Neuronal stem cell (in vitro differentiated cells): ENCODE measurements at regions not wholly inside any gene's neighbourhood (a gene's known extent, or its start where the extent isn't known, plus 50 kb on each side); places are given as distances from the start of the nearest gene placed in this dataset.

ENCODE experiments used
- DNase-seq: peaks from one replicate; pipeline ENCODE4 v3.0.0-alpha.2; 2013; ENCODE audit warnings: low spot score
- H2AFZ ChIP-seq: one replicate; pipeline ENCODE4 v1.6.1; 2013; ENCODE audit warnings: mild to moderate bottlenecking, low read length, inconsistent platforms
- H2AK5ac ChIP-seq: 2 replicates; pipeline ENCODE4 v1.6.1; 2013; ENCODE audit warnings: low read depth, mild to moderate bottlenecking, inconsistent platforms, low read length, moderate library complexity, mixed read lengths
- H2BK120ac ChIP-seq: 2 replicates; pipeline ENCODE4 v1.6.1; 2013; ENCODE audit warnings: low read depth, mild to moderate bottlenecking, inconsistent platforms, low read length, moderate library complexity, mixed read lengths
- H2BK12ac ChIP-seq: one replicate; pipeline ENCODE4 v1.6.1; 2013; ENCODE audit warnings: low read length, inconsistent platforms
- H2BK15ac ChIP-seq: 2 replicates; pipeline ENCODE4 v1.6.1; 2013; ENCODE audit warnings: mild to moderate bottlenecking, low read length, inconsistent platforms, mixed read lengths
- H2BK5ac ChIP-seq: one replicate; pipeline ENCODE4 v1.6.1; 2013; ENCODE audit warnings: inconsistent platforms, mild to moderate bottlenecking, low read length, moderate library complexity
- H3K14ac ChIP-seq: one replicate; pipeline ENCODE4 v1.6.1; 2013; ENCODE audit warnings: low read length, inconsistent platforms
- H3K18ac ChIP-seq: 2 replicates; pipeline ENCODE4 v1.6.1; 2013; ENCODE audit warnings: low read length, inconsistent platforms
- H3K23ac ChIP-seq: 2 replicates; pipeline ENCODE4 v1.6.1; 2013; ENCODE audit warnings: low read depth, mild to moderate bottlenecking, mixed read lengths, low read length, inconsistent platforms; ENCODE audit not compliant: poor library complexity
- H3K27ac ChIP-seq: replicated peaks from 3 replicates; pipeline ENCODE4 v1.5.1; 2013; ENCODE audit warnings: low read length, inconsistent platforms
- H3K27me3 ChIP-seq, 3 experiments: 2 replicates each; pipeline ENCODE4 v1.6.1; 2013; ENCODE audit warnings: low read length in 3 of 3, mild to moderate bottlenecking in 2 of 3, inconsistent platforms in 1 of 3, low read depth in 1 of 3, mixed read lengths in 1 of 3, moderate library complexity in 1 of 3; ENCODE audit not compliant: control insufficient read depth in 3 of 3, insufficient read depth in 3 of 3
- H3K36me3 ChIP-seq, 2 donors: replicated peaks in 1 of 2; 2 replicates each; pipeline ENCODE4 v1.6.1; 2013; ENCODE audit warnings: low read length in 2 of 2; ENCODE audit not compliant: control insufficient read depth in 2 of 2, insufficient read depth in 2 of 2
- H3K4ac ChIP-seq: 2 replicates; pipeline ENCODE4 v1.6.1; 2013; ENCODE audit warnings: inconsistent platforms, mild to moderate bottlenecking, low read length, moderate library complexity
- H3K4me1 ChIP-seq, 2 donors: 1 replicate in 1 of 2; 2 replicates in 1 of 2; pipeline ENCODE4 v1.6.1; 2013; ENCODE audit warnings: low read length in 2 of 2, low read depth in 1 of 2; ENCODE audit not compliant: control insufficient read depth in 2 of 2, insufficient read depth in 1 of 2
- H3K4me2 ChIP-seq: one replicate; pipeline ENCODE4 v1.6.1; 2013; ENCODE audit warnings: mild to moderate bottlenecking, low read length, inconsistent platforms; ENCODE audit not compliant: insufficient read depth, poor library complexity, severe bottlenecking
- H3K4me3 ChIP-seq, 2 donors: 2 replicates each; pipeline ENCODE4 v1.5.1; 2013; ENCODE audit warnings: low read length in 2 of 2, mild to moderate bottlenecking in 2 of 2, inconsistent platforms in 1 of 2, moderate library complexity in 1 of 2
- H3K79me1 ChIP-seq: one replicate; pipeline ENCODE4 v1.6.1; 2013; ENCODE audit warnings: low read depth, mild to moderate bottlenecking, inconsistent platforms, low read length, moderate library complexity
- H3K9ac ChIP-seq: one replicate; pipeline ENCODE4 v1.6.1; 2013; ENCODE audit warnings: mild to moderate bottlenecking, low read depth, low read length, inconsistent platforms; ENCODE audit not compliant: poor library complexity
- H3K9me3 ChIP-seq, 2 donors: replicated peaks in 1 of 2; 2 replicates each; pipeline versions ENCODE3 to v1.6.1; 2013; ENCODE audit warnings: low read length in 2 of 2, mild to moderate bottlenecking in 2 of 2, inconsistent platforms in 1 of 2, low read depth in 1 of 2, mixed read lengths in 1 of 2, moderate library complexity in 1 of 2; ENCODE audit not compliant: control insufficient read depth in 2 of 2, insufficient read depth in 1 of 2
- H4K8ac ChIP-seq: one replicate; pipeline ENCODE4 v1.6.1; 2013; ENCODE audit warnings: low read depth, mild to moderate bottlenecking, inconsistent platforms, low read length, moderate library complexity
- H4K91ac ChIP-seq: one replicate; pipeline ENCODE4 v1.6.1; 2013; ENCODE audit warnings: low read length, low read depth, mild to moderate bottlenecking, inconsistent platforms; ENCODE audit not compliant: poor library complexity
- WGBS, 2 donors: extraction: QIAGEN DNeasy Blood & Tissue Kit; methylation state at CpG; one replicate each; pipeline ENCODE4 v1.1.7; 2013; ENCODE audit warnings: missing lambda C conversion rate in 2 of 2, mixed read lengths in 1 of 2; ENCODE audit not compliant: insufficient read length in 2 of 2, insufficient replicate concordance in 1 of 2; ENCODE audit errors: extremely low coverage in 2 of 2; 5-methylcytosine and 5-hydroxymethylcytosine counted together

DNA sequence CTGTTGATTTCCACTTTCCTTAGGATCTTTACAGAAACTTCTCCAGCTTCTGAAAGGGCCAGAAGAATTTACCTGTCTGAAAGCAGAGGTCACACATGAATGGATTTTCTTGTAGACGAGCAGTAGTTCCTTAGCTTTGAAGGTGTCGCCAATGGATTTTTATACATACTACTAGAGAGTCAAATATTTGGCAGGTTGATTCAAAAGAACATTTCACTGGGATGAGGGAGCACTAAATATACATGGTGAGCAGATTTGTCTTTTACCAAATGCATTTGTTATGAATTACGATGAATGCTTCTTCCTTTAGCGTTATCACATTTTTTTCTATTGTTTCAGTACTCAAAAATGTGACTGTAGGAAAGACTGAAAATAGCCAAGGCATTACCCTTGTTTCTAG is 162.3 kb downstream of the PAX1 start:
- H3K23ac ChIP-seq = no peak overlapping the region
- H3K9me3 ChIP-seq = no peaks in the 10 kb centered on the region
- no peak overlapping the region for H3K4ac ChIP-seq
- no peak overlapping the region for H2AK5ac ChIP-seq
- peaks cover 0 to 3% of the 10 kb centered on the region in 2 donors for H3K4me1 ChIP-seq
- H2AFZ ChIP-seq = no peak overlapping the region
- no peak for DNase-seq
- no peak overlapping the region for H2BK12ac ChIP-seq
- no peaks in the 10 kb centered on the region for H3K27me3 ChIP-seq
- H2BK5ac ChIP-seq = no peak overlapping the region
- H3K9ac ChIP-seq = no peak overlapping the region
- no peak overlapping the region for H3K27ac ChIP-seq
- H3K79me1 ChIP-seq = no peaks in the 10 kb centered on the region
- no peak overlapping the region for H2BK15ac ChIP-seq
- H2BK120ac ChIP-seq = no peak overlapping the region
- no peak overlapping the region for H3K14ac ChIP-seq
- no peak overlapping the region for H4K8ac ChIP-seq
- no peak overlapping the region for H3K4me3 ChIP-seq
- H3K4me2 ChIP-seq = no peak overlapping the region
- H4K91ac ChIP-seq = no peak overlapping the region
- H3K36me3 ChIP-seq = no peaks in the 10 kb centered on the region
- WGBS, 2 donors = no CpG with 5 or more reads among the region's 4 CpGs
- no peak overlapping the region for H3K18ac ChIP-seq

DNA sequence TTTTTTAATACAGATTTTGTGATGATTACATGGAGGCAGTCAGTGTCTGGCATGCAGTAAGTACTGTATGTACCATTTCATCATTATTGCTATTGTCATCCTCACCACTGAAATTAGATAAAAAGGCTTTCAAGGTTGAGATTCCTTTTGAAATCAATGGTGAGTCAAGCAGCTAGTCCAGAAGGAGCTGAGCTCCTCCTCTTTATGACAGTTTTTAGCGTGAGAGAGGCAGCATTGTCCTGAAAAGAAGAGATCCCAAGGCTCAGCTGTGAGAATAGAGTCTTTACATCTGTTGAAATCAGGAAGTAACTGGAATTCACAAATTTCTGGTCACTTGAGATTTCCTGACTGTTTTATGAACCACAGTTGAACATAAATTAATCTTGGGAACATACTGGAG is 161.9 kb downstream of the PAX1 start:
- no peak overlapping the region for H3K4me2 ChIP-seq
- H4K8ac ChIP-seq = no peak overlapping the region
- no peaks in the 10 kb centered on the region for H3K27me3 ChIP-seq
- H3K18ac ChIP-seq = no peak overlapping the region
- no peak for DNase-seq
- no peaks in the 10 kb centered on the region for H3K79me1 ChIP-seq
- H3K27ac ChIP-seq = no peak overlapping the region
- H3K23ac ChIP-seq = no peak overlapping the region
- no peak overlapping the region for H2BK15ac ChIP-seq
- no peak overlapping the region for H2AFZ ChIP-seq
- WGBS, 2 donors = no CpG with 5 or more reads among the region's 1 CpG
- H2BK5ac ChIP-seq = no peak overlapping the region
- H2BK12ac ChIP-seq = no peak overlapping the region
- no peak overlapping the region for H4K91ac ChIP-seq
- no peaks in the 10 kb centered on the region for H3K36me3 ChIP-seq
- no peak overlapping the region for H3K4ac ChIP-seq
- no peak overlapping the region for H2AK5ac ChIP-seq
- H3K14ac ChIP-seq = no peak overlapping the region
- peaks cover 0 to 3% of the 10 kb centered on the region in 2 donors for H3K4me1 ChIP-seq
- no peak overlapping the region for H3K9ac ChIP-seq
- no peak overlapping the region for H2BK120ac ChIP-seq
- H3K4me3 ChIP-seq = no peak overlapping the region
- H3K9me3 ChIP-seq = no peaks in the 10 kb centered on the region

DNA sequence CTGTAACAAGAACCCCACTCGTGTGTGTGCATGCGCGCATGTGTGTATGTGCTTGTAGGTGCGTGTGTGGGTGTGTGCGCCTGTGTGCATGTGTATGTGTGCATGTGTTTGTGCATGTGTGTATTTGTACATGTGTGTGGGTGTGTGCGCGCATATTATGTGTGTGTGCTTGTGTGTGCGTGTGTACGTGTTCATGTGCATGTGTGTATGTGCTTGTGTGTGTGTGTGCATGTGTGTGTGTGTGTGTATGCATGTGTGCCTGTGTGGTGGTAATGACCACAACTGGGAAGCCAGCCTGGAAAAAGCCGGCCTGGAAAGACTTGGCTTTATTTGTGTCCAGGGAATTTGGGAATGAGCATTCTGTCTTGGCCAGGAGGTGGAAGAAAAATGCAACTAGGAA is 157.5 kb downstream of the PAX1 start:
- no CpG with 5 or more reads among the region's 10 CpGs for WGBS, 2 donors
- no peak overlapping the region for H3K4me2 ChIP-seq

DNA sequence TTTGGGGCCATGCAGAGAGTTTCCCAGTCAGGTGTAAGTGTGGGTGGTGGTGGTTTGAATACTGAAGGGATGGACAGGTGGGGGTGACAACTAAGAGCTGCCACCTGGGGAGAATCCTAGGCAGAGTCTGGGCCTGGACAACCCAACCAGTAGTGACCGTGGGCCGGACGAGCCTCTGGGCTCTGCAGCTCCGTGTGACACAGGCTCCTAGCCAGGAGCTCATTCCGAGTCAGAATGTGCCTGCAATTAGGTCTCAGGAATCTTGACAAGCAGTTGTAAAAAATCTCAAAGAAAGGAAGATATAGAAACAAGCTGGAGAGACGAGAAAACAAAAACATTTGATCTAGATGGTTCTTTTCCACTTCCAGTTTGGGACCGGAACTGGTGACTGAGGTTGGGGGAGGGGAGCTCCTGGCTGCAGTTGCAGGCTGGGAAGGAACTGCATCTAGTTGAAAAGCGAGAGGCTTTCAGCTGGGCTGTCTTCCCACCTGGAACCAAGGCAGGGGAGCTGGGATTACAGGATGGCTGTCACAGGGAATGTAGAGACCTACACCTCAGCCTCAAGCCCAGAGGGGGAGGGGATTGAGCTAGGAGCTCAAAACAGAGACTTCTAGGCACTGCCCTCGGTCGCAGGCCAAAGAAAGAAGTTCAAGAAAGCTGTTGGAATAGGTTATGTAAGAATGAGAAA is 156.9 kb downstream of the PAX1 start:
- no CpG with 5 or more reads among the region's 10 CpGs for WGBS, 2 donors
- Histone ChIP-seq H3K27me3 (no peaks in the 10 kb centered on the region), H2BK15ac (no peak overlapping the region), H3K4me1 (peaks cover 0 to 4% of the 10 kb centered on the region in 2 donors), H3K9me3 (no peaks in the 10 kb centered on the region), H3K4me2 (no peak overlapping the region), H2AK5ac (no peak overlapping the region), H3K27ac (no peak overlapping the region), H4K8ac (no peak overlapping the region), H3K36me3 (no peaks in the 10 kb centered on the region), H3K9ac (no peak overlapping the region), H3K79me1 (no peaks in the 10 kb centered on the region), H2BK5ac (no peak overlapping the region), H3K4me3 (no peak overlapping the region), H4K91ac (no peak overlapping the region), H2BK12ac (no peak overlapping the region), H2BK120ac (no peak overlapping the region), H3K14ac (no peak overlapping the region), H3K23ac (no peak overlapping the region), H3K18ac (no peak overlapping the region), H2AFZ (no peak overlapping the region), H3K4ac (no peak overlapping the region)
- DNase-seq = no peak

More for the DNA sequence above, 157.5 kb downstream of the PAX1 start:
- H3K4me3 ChIP-seq = peak overlapping the region in 1 of 2 donors; percentile 33
- H3K27ac ChIP-seq = no peak overlapping the region
- no peaks in the 10 kb centered on the region for H3K27me3 ChIP-seq
- H2BK12ac ChIP-seq = no peak overlapping the region
- H3K18ac ChIP-seq = no peak overlapping the region
- H2AFZ ChIP-seq = no peak overlapping the region
- H2BK5ac ChIP-seq = no peak overlapping the region
- peak overlapping the region; percentile 66 for H3K9ac ChIP-seq
- no peak overlapping the region for H2BK120ac ChIP-seq
- H3K9me3 ChIP-seq = no peaks in the 10 kb centered on the region
- no peaks in the 10 kb centered on the region for H3K79me1 ChIP-seq
- no peak overlapping the region for H4K91ac ChIP-seq
- H3K36me3 ChIP-seq = no peaks in the 10 kb centered on the region
- H2BK15ac ChIP-seq = no peak overlapping the region
- H3K14ac ChIP-seq = no peak overlapping the region
- no peak overlapping the region for H3K23ac ChIP-seq
- no peak overlapping the region for H2AK5ac ChIP-seq
- H3K4ac ChIP-seq = no peak overlapping the region
- no peak for DNase-seq
- H4K8ac ChIP-seq = no peak overlapping the region
- H3K4me1 ChIP-seq = peaks cover 0 to 3% of the 10 kb centered on the region in 2 donors
